SK-N-MC (cell line): ENCODE measurements at regions not wholly inside any gene's neighbourhood (a gene's known extent, or its start where the extent isn't known, plus 50 kb on each side); places are given as distances from the start of the nearest gene placed in this dataset.

ENCODE experiments used
- EZH2 ChIP-seq: fragments of 200-600 bp; sonication (generic); IDR thresholded peaks from one replicate; pipeline ENCODE4 v1.6.1; 2017; ENCODE audit warnings: antibody characterized with exemption
- FOXP2 ChIP-seq: optimal IDR thresholded peaks from 2 replicates; pipeline ENCODE3; 2011; ENCODE audit warnings: mild to moderate bottlenecking, moderate library complexity; ENCODE audit not compliant: insufficient read depth; ENCODE audit errors: extremely low read length, control extremely low read depth
- POLR2AphosphoS5 ChIP-seq: IDR thresholded peaks from 2 replicates; pipeline ENCODE4 v1.6.1; 2012; ENCODE audit warnings: mild to moderate bottlenecking, low read depth, low read length, borderline replicate concordance

DNA sequence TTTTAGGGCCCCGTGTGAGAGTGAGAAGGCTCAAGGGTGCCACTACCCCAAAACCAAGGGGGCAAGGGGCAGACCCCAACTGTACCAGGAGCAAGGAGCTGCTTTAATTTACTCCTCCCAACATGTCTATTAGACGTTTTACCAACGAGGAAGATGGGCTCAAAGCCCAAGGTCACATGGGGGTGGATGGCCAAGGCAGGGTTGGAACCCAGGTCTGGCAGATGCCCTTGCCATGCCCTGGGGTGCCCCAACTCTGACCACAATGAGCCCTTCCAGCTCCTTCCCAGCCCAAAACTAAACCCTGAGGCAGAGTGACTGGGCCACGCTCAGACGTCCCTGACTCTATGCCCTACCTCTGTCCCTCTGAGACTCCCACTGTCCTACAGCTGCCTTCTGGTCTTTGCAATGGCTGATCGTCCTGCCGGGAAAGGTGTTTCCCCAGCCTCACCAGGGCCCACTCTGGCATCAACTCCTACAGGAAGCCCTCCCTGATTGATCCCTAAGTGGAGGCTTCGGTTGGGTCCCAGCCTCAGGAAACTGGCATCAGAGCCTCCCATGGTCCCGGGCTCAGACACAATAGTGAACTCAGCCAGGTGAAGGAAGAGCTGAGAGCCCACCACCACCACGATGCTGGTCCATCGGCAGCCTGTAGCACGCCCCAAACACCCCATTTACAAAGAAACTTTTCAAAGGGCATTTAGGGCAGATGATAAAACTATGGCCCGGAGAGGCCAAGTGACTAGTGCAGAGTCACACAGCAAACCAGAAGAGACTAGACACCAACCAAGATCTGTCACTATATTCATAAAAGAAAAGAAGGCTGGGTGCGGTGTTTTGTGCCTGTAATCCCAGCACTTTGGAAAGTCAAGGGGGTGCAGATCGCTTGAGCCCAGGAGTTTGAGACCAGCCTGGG is 60.2 kb upstream of the MYL10 start:
- TF ChIP-seq EZH2 (no peak), POLR2AphosphoS5 (no peak), FOXP2 (no peak)
